GM20431 (cell line): ENCODE measurements at regions not wholly inside any gene's neighbourhood (a gene's known extent, or its start where the extent isn't known, plus 50 kb on each side); places are given as distances from the start of the nearest gene placed in this dataset.
"Not testable (repeated sequence)": the region's sequence is repeated elsewhere in the genome, so short reads cannot be mapped to it uniquely, and the experiment has no call there.

Source experiments
- in situ Hi-C: fragments of 300-500 bp; cut with MseI, MboI; formaldehyde crosslinking; loops from one replicate; pipeline ENCODE4 v1.15.0; 2020; ENCODE audit warnings: low sequenced_read_pairs; ENCODE audit not compliant: unreplicated experiment

DNA sequence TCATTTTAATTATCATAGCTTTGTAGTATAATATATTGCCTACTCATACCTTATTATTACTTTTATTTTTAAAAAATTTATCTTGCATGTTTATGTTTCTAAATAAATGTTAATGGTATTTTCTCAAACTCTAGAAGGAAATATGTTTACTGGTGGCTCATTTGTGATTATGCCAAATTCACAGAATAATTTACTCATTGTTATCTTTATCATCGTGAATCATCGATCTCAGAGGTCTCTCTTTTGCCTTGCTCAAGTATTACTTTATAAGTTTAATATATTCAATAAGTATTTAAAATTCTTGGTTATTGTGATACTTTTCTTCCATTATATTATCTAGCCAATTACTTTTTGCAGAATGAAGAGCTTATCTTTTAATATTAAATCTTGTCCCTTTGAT lies 836.7 kb upstream of the ADAMTS5 start:
- in situ Hi-C loops = no loop called here

DNA sequence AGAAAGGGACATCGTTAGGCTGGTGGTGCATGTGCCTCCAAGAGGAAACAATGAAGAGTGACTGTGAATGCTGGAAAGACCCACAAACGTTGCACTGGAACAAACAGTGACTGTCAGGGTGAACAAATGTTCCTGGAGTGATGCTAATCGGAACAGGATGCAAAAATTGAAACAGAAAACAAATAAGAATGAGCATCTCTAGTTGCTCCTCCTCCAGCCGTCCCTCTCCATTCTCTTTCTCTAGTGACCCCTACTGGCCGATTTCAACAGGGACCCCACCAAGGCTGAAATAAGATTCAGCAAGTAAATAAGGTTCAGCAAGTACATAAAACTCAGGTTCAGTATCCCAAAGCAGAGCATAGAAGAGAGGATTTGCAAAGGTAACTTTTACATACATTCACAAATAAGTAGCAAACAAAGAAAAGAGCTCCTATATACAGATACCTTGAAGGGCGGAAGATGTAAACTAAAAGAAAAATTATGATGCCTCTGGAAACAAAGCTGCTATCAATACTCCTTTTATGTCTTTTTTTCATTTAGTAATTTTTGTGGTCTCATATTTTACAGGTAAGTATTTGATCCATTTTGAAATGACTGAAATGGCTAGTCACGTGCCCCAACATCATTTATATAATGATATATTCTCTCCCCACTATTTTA lies 836.1 kb upstream of the ADAMTS5 start:
- in situ Hi-C loops = no loop called here

DNA sequence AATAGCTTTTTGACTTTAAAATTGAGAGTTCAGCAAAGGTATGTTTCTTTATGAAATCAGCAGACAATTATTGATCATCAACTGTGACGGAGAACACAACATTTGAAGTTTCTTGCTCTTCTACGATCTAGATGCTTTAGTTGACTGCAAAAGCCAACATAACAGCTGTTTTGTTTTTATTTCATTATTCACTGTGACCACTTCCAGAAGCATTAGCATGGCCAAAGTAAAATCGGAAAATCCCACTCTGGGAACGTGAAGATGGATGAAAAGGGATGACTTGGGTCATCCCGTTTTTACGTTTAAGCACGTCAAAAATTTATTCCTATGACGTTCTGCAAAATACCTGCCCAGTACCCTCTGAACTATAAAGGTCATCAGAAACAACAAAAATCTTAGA lies 833.0 kb upstream of the ADAMTS5 start:
- in situ Hi-C loops = no loop called here

DNA sequence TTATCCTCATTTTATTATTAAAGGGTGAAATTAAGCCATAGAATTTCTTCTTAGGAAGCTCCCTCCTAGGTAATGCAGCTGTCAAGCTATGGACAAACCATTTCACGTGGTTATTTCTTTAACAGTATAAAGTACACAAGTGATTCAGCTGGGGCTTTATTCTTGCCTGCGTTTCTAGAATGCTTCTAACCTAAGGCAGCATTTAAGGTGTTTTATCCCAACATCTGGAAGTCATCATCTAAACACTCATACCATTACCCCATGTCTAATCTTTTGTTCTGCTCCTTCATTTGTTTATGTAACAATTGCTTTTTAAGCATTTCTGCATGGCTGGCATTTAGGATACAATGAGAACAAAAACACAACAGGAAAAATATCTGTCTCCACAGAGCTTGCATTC lies 829.2 kb upstream of the ADAMTS5 start:
- in situ Hi-C loops = no loop called here

DNA sequence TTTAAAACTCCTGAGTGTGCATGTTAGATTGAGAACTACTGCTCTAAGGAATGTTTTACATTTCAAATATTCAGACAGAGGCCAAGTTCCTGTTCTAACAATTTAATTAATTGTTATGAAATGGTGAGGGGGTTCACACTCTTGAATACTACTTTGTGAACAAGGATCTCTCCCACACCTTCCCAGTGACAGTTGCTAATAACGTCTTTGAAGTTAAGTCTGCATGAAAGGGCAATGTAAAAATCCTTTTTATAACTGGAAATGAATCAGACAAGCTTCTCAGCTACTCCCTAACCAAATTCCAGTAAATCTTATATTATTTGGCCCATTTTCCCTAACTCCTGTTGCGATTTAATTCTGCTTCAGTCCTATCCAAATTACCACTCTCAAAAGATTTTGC lies 828.5 kb upstream of the ADAMTS5 start:
- in situ Hi-C loops = no loop called here

DNA sequence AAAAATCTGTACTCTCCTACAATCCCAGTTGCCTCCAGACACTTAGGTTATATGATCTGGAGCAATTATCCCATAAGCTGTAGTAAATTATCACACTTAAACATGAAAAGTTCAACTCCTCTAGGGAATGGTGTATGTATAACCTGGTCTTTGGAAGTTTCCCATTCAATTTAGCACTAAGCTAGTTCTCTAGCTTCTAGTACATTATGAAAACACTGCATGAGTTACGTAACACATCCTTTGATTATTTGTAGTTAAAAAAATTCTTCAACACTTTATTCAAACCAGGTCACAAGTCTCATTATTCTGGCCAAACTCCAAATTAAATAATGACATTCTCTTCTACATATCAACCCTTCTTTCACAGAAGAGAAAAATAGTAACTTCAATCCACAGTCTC lies 827.0 kb upstream of the ADAMTS5 start:
- in situ Hi-C loops = no loop called here

DNA sequence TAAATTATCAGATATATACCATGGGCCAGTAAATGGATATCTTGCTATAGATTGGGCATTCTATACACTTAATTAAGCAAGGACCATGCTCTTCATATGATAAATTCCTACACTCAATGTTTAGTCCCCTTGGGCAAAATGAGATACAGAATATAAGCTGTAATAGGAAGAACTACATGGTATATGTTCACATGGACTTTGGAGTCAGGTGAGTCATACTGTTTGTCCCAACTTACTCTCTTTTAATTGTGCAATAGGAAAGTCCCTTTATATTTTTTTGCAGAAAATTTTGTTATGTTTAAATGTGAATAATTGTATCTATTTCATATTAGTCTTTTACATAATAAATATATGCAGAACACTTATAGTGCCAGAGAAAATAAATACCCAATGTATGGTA lies 820.2 kb upstream of the ADAMTS5 start:
- in situ Hi-C loops = no loop called here

DNA sequence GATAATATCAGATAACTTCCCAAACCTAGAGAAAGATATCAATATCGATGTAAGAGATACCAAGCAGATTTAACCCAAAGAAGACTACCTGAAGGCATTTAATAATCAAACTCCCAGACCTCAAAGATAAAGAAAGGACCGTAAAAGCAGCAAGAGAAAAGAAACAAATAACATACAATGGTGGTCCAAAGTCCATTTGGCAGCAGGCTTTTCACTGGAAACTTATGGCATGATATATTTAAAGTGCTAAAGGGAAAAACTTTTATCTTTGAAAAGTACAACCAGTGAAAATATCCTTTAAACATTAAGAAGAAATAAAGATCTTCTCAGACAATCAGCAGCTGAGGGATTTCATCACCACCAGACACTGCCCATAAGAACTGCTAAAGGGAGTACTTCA lies 812.7 kb upstream of the ADAMTS5 start:
- in situ Hi-C loops = no loop called here

DNA sequence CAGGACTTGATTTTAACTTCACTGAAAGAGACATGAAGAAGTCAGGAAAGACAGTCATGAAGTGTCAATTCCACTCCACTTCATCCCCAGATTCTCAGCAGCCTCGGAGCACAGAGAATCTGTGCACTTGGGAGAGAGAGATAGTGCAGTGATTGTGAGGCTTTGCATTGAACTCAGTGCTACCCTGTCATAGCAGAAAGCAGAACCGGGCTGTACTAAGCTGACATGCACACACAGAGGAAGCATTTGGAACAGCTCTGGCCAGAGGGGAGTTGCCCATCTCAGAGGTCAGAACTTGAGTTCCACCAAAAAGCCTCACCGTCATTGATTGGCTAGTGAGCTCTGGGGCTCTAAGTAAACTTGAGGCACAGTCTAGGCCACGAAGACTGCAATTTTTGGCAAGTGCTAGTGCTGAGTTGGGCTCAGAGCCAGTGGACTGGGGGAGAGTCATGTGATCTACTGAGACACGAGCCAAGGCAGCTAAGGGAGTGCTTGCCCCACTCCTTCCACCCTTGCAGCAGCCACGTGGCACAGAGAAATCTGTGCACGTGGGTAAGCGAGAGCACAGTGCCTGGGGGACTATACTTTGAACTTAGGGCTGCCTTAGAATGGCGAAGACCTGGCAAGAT lies 810.2 kb upstream of the ADAMTS5 start:
- in situ Hi-C loops = no loop called here

DNA sequence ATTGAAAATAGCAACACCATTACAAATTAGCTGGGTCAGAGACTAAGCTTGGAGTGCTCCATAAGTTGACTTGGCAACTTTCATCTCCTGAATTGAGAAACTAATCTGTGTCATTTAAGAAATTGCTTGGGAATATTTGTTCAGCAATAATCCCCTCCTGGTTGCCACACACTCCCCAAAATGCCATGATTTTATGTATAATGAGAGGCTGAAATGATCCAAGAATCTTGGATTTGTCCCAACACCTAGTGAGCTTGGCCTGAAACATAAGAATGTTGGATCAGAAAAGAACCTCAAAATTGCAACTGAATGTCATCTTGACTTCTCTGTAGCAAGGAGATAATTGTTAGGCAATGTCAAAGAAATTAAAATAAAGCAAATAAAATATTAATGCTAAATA lies 805.9 kb upstream of the ADAMTS5 start:
- in situ Hi-C loops = no loop called here

DNA sequence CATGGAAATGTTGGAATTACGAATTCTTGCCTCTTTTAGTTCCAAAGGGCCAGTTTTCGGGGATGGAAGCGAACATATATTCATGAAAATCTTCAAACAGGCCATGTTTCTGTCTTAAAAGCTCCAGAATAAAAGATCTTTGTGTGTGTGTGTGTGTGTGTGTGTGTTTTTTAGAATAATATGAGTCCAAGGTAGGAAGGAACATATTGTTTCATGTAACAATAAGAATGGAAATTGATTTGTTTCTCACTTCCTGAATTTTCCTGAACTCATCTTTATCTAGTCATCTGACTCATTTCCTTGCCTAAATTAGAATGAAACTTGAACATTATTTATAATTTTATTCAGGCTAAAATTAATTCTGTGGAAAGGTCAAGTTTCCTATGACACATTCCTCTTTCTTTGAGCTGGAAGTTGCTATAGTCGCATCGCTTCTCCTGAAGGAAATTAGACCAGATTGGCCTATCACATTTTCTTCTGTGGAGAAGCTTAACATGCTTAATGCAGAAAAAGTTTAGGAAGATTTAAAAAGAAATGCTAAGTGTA lies 805.1 kb upstream of the ADAMTS5 start:
- in situ Hi-C loops = no loop called here

DNA sequence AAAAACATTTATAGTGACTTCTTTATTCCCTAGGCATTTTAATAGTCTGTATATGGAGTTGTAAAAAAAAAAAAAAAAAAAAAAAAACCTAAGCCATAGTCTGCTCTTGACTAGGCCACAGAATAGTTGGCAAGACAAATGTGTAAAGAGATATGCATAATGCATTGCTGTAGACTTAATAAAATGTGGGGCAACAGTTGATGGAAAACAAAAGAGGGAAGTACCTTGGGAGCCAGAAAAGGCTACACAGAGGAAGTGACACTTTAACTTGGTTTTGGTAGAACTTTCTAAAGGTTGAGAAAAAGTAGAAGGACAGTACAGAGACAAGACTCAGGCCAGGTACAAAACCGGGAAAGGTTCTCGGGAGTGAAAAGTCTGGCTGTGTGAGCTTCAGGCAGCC lies 802.9 kb upstream of the ADAMTS5 start:
- in situ Hi-C loops = no loop called here

DNA sequence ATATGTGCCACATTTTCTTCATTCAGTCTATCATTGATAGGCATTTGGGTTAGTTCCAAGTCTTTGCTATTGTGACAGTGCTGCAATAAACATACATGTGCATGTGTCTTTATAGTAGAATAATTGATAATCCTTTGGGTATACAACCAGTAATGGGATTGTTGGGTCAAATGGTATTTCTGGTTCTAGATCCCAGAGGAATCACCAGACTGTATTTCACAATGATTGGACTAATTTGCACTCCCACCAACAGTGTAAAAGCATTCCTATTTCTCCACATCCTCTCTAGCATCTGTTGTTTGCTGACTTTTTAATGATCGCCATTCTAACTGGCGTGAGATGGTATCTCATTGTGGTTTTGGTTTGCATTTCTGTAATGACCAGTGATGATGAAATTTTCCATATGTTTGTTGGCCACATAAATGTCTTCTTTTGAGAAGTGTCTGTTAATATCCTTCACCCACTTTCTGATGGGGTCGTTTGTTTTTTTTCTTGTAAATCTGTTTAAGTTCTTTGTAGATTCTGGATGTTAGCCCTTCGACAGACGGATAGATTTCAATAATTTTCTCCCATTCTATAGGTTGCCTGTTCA lies 801.3 kb upstream of the ADAMTS5 start:
- in situ Hi-C loops = not testable (repeated sequence)

DNA sequence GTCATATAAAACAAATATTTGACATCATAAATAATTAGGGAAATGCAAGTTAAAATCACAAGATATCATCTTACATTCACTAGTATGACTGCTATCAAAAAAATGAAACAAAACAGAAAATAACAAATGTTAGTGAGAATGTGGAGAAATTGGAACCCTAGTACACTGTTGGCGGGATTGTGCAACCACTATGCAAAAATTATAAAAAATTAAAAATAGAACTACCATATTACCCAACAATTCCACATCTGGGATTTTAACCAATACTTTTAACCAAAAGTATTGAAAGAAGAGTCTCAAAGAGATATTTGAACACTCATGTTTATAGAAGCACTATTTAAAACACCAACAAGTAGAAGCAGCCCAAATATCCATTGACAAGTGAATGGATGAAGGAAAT lies 797.2 kb upstream of the ADAMTS5 start:
- in situ Hi-C loops = no loop called here

DNA sequence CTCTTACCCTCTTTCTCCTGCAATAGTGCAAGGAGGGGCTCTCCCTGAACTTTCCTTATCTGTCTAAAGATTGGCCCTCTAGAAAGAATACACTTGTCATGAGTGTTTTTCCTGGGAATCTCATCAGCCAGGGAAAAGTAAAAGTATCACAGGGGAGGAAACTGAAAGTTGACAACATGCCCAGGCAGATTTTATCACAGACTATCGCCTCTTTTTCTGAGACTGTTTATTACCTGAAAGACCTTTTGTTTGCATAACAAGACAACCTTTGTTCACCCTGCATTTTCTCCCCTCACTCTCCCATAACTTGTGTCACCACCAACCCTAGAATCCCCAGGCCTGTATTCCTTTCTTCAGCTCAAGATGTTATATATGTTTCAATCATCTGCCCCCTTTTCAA lies 794.7 kb upstream of the ADAMTS5 start:
- in situ Hi-C loops = no loop called here

DNA sequence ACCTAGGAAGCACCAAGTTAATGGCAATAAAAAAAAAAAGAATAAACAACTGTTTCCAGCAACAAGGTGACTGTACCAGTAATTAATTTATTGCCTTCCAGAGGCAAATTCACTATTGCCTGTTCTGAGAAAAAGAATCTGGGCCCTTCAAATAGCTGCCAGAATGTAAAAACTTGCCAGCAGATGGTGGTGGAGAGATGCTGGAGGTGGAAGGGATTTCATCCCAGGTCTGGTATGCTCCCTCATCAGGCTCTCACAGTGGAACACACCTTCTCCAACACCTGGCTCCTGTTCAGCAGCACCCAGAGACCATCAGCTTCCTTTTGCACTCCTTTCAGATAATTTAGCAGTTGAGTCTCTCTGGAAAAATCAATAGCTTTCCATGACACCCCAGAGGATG lies 792.9 kb upstream of the ADAMTS5 start:
- in situ Hi-C loops = no loop called here

DNA sequence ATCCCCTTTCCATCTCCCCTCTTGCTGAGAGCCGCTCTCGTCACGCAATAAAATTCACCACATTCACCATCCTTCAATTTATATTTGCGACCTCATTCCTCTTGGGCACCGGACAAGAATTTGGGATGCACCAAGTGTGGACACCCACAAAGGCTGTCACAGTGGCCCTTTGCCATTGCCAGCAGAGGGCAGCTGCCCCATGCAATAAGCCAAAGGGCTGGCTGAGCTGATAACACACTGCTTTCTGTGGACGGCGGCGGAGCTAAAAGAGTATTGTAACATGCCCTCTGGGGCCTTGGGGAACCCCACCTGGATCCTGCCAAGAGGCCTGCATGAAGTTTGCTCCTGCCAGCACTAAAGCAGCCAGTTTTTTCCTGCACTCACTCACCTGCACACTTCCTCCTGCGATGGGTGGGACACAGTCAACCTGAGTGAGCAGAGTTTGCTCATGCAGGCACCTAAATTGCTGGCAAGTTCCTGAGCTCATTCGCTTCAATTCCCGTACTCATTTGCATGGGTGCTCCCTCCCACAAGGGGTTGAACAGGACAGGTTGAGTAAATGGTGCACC lies 792.3 kb upstream of the ADAMTS5 start:
- in situ Hi-C loops = no loop called here

DNA sequence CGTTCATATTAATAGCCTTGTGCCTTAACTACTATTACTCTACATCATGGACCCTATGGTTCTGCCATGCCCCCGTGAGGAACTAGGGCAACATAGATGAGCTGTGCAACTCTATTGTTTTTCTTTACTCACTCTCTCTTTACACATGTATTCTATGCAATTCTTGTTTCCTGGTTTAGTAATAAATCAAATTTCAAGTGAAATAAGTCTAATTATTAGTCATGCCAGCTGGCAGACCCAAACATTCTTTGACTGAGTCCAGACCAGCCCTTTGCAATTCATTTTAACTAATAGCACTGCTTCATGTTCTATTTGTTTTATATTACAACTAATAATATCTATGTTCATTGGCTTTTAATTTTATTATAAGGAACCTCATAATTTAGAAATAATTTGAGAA lies 789.3 kb upstream of the ADAMTS5 start:
- in situ Hi-C loops = no loop called here

DNA sequence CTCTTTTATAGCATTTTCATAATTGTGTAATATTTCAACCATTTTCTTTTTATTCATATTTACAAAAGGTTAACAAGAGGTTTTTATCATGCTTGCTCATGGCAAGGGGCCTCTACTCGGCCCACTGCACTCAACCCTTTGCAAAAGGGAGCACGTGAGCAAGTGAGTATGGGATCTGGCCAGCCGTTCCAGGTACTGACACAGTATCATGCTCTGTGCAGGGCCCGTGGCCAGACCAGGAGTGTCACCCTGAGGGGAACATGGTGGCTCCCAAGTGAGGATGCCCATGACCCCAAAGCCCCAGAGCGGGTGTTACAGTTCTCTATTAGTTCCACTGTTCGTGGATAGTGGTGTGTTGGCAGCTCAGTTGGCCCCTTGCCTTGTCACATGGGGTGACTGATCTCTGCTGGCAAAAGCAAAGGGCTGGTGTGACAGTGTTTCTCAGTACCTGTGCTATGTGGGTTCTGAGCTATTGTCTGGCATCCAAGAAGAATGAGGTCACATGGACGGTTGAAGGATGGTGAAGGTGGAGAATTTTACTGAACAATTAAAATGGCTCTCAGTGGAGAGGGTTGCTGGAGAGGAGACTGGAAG lies 777.2 kb upstream of the ADAMTS5 start:
- in situ Hi-C loops = no loop called here

DNA sequence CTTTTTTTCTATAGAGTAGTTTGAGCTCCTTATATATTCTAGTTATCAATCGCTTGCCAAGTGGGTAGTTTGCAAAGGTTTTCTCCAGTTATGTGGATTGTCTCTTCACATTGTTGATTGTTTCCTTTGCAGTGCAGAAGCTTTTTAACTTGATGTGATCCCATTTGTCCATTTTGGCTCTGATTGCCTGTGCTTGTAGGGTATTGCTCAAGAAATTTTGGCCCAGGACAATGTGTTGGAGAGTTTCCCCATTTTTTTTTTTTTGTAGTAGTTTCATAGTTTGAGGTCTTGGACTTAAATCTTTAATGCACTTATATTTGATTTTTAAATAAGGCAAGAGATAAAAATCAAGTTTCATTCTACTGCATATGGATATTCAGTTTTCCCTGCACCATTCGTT lies 774.8 kb upstream of the ADAMTS5 start:
- in situ Hi-C loops = no loop called here

DNA sequence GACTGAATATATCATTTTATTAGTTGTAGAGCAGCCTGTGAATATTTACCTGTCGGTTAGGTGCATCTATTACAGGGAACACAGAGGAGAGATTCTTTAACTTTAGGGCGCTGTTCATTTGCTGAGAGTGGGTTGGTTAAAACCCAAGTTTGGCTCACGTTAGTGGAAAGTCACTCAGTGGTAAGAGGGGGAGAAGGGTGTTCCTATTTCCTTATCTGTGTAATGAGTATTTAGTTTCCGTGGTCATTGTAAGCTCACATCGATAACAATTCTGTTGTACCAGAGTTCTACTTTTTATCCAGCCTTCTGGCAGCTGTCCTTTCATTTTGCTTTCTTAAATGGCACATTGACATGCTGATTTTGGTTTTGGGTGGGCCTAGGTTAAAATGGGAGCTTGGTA lies 773.2 kb upstream of the ADAMTS5 start:
- in situ Hi-C loops = no loop called here
